ENCODE measurements at regions not wholly inside any gene's neighbourhood (a gene's known extent, or its start where the extent isn't known, plus 50 kb on each side); places are given as distances from the start of the nearest gene placed in this dataset.

GRCh38 chr4:72828864-72829263 lies 240.7 kb downstream of the COX18 start:
- TF ChIP-seq CTCF (IDR thresholded peaks at IDR 0.05) (no peak), POLR2A (IDR thresholded peaks at IDR 0.05) (no peak)

GRCh38 chr4:72827968-72828367 lies 241.5 kb downstream of the COX18 start:
- Histone ChIP-seq H3K4me3 (no peak overlapping the region), H3K27ac (no peak overlapping the region), H3K4me1 (no peaks in the 10 kb centered on the region), H3K27me3 (no peaks in the 10 kb centered on the region), H3K36me3 (no peaks in the 10 kb centered on the region), H3K9me3 (no peaks in the 10 kb centered on the region)
- DNase-seq, result no peak
- no peak for TF ChIP-seq CTCF (IDR thresholded peaks at IDR 0.05)
- no peak for TF ChIP-seq POLR2A (IDR thresholded peaks at IDR 0.05)

More at GRCh38 chr4:72828864-72829263, 240.7 kb downstream of the COX18 start:
- no peaks in the 10 kb centered on the region for H3K9me3 ChIP-seq
- DNase-seq, result no peak
- no peaks in the 10 kb centered on the region for H3K4me1 ChIP-seq
- no peak overlapping the region for H3K27ac ChIP-seq
- no peaks in the 10 kb centered on the region for H3K27me3 ChIP-seq
- no peak overlapping the region for H3K4me3 ChIP-seq
- no peaks in the 10 kb centered on the region for H3K36me3 ChIP-seq

GRCh38 chr4:72820107-72820506 lies 249.4 kb downstream of the COX18 start:
- H3K36me3 ChIP-seq, result no peaks in the 10 kb centered on the region
- H3K9me3 ChIP-seq, result no peaks in the 10 kb centered on the region
- no peaks in the 10 kb centered on the region for H3K27me3 ChIP-seq
- no peak for TF ChIP-seq POLR2A (IDR thresholded peaks at IDR 0.05)
- no peak for TF ChIP-seq CTCF (IDR thresholded peaks at IDR 0.05)
- DNase-seq, result no peak
- no peaks in the 10 kb centered on the region for H3K4me1 ChIP-seq
- H3K4me3 ChIP-seq, result no peak overlapping the region
- no peak overlapping the region for H3K27ac ChIP-seq

GRCh38 chr4:72817012-72817411 lies 248.0 kb upstream of the ADAMTS3 start:
- H3K27me3 ChIP-seq, result no peaks in the 10 kb centered on the region
- TF ChIP-seq CTCF (IDR thresholded peaks at IDR 0.05) (no peak), POLR2A (IDR thresholded peaks at IDR 0.05) (no peak)
- H3K36me3 ChIP-seq, result no peaks in the 10 kb centered on the region
- no peaks in the 10 kb centered on the region for H3K9me3 ChIP-seq
- H3K4me3 ChIP-seq, result no peak overlapping the region
- H3K4me1 ChIP-seq, result no peaks in the 10 kb centered on the region
- no peak overlapping the region for H3K27ac ChIP-seq
- no peak for DNase-seq

GRCh38 chr4:72814241-72814640 lies 245.2 kb upstream of the ADAMTS3 start:
- Histone ChIP-seq H3K9me3 (no peaks in the 10 kb centered on the region), H3K27ac (no peak overlapping the region), H3K36me3 (no peaks in the 10 kb centered on the region), H3K4me3 (no peak overlapping the region), H3K27me3 (no peaks in the 10 kb centered on the region), H3K4me1 (no peaks in the 10 kb centered on the region)
- no peak for DNase-seq
- no peak for TF ChIP-seq CTCF (IDR thresholded peaks at IDR 0.05)
- TF ChIP-seq POLR2A (IDR thresholded peaks at IDR 0.05), result no peak

GRCh38 chr4:72809208-72809607 lies 240.2 kb upstream of the ADAMTS3 start:
- H3K4me1 ChIP-seq, result no peaks in the 10 kb centered on the region
- H3K27ac ChIP-seq, result no peak overlapping the region
- H3K9me3 ChIP-seq, result no peaks in the 10 kb centered on the region
- H3K4me3 ChIP-seq, result no peak overlapping the region
- TF ChIP-seq POLR2A (IDR thresholded peaks at IDR 0.05) (no peak), CTCF (IDR thresholded peaks at IDR 0.05) (no peak)
- no peak for DNase-seq
- H3K36me3 ChIP-seq, result no peaks in the 10 kb centered on the region
- no peaks in the 10 kb centered on the region for H3K27me3 ChIP-seq

Data from Peyer's patch (tissue), 4 donors.